Astrocyte (in vitro differentiated cells and primary cell): ENCODE measurements at regions not wholly inside any gene's neighbourhood (a gene's known extent, or its start where the extent isn't known, plus 50 kb on each side); places are given as distances from the start of the nearest gene placed in this dataset.

Source experiments
- DNase-seq: peaks from one replicate; pipeline ENCODE4 v3.0.0-alpha.2; 2010; ENCODE audit warnings: low read depth
- FAIRE-seq: peaks from 2 replicates; lab custom pipeline; 2011; peaks lifted over from hg19 to GRCh38; lab: Jason Lieb, UNC
- H2AFZ ChIP-seq: 2 replicates; pipeline ENCODE4 v1.6.0; 2012; ENCODE audit warnings: low read depth, low read length, inconsistent platforms
- H3K27ac ChIP-seq: 2 replicates; pipeline ENCODE4 v1.5.1; 2011; ENCODE audit warnings: low read depth, low read length, inconsistent platforms
- H3K27me3 ChIP-seq: 2 replicates; pipeline ENCODE4 v1.6.0; 2011; ENCODE audit warnings: low read length, inconsistent platforms; ENCODE audit not compliant: insufficient read depth
- H3K36me3 ChIP-seq: 2 replicates; pipeline ENCODE4 v1.5.1; 2011; ENCODE audit warnings: low read length, inconsistent platforms; ENCODE audit not compliant: insufficient read depth
- H3K4me1 ChIP-seq: 2 replicates; pipeline ENCODE4 v1.5.1; 2011; ENCODE audit warnings: low read length, inconsistent platforms; ENCODE audit not compliant: insufficient read depth
- H3K4me2 ChIP-seq: 2 replicates; pipeline ENCODE4 v1.6.0; 2012; ENCODE audit warnings: low read length, inconsistent platforms
- H3K4me3 ChIP-seq: 2 replicates; pipeline ENCODE4 v1.5.1; 2011; ENCODE audit warnings: low read depth, mild to moderate bottlenecking, low read length, inconsistent platforms; ENCODE audit not compliant: insufficient read depth
- H3K79me2 ChIP-seq: 2 replicates; pipeline ENCODE4 v1.6.0; 2012; ENCODE audit warnings: mild to moderate bottlenecking, low read length, inconsistent platforms; ENCODE audit not compliant: insufficient read depth
- H3K9ac ChIP-seq: 2 replicates; pipeline ENCODE4 v1.6.0; 2012; ENCODE audit warnings: mild to moderate bottlenecking, low read length, inconsistent platforms
- H3K9me3 ChIP-seq: 2 replicates; pipeline ENCODE4 v1.5.1; 2012; ENCODE audit warnings: low read depth, mild to moderate bottlenecking, low read length, inconsistent platforms; ENCODE audit not compliant: insufficient read depth
- H4K20me1 ChIP-seq: 2 replicates; pipeline ENCODE4 v1.6.0; 2012; ENCODE audit warnings: low read length, inconsistent platforms; ENCODE audit not compliant: insufficient read depth
- H3K27ac Mint-ChIP-seq: one replicate; pipeline ENCODE4 v1.8.0; 2021; ENCODE audit warnings: mild to moderate bottlenecking, mixed read lengths; ENCODE audit not compliant: unreplicated experiment
- H3K27me3 Mint-ChIP-seq: one replicate; pipeline ENCODE4 v1.8.0; 2021; ENCODE audit warnings: low read depth, mixed read lengths; ENCODE audit not compliant: unreplicated experiment
- H3K36me3 Mint-ChIP-seq: one replicate; pipeline ENCODE4 v1.8.0; 2021; ENCODE audit warnings: low read depth, mixed read lengths; ENCODE audit not compliant: unreplicated experiment
- H3K4me1 Mint-ChIP-seq: one replicate; pipeline ENCODE4 v1.8.0; 2021; ENCODE audit warnings: low read depth, mixed read lengths; ENCODE audit not compliant: unreplicated experiment
- H3K4me3 Mint-ChIP-seq: one replicate; pipeline ENCODE4 v1.8.0; 2021; ENCODE audit warnings: mild to moderate bottlenecking, moderate library complexity, mixed read lengths; ENCODE audit not compliant: unreplicated experiment
- H3K9me3 Mint-ChIP-seq: one replicate; pipeline ENCODE4 v1.8.0; 2021; ENCODE audit warnings: mild to moderate bottlenecking, mixed read lengths; ENCODE audit not compliant: unreplicated experiment
- CTCF ChIP-seq: IDR thresholded peaks from 2 replicates; pipeline ENCODE4 v1.5.1; 2011; ENCODE audit warnings: low read depth, mild to moderate bottlenecking, inconsistent platforms, low read length, moderate library complexity; ENCODE audit not compliant: insufficient read depth
- EZH2 ChIP-seq: IDR thresholded peaks from 2 replicates; pipeline ENCODE4 v1.6.1; 2012; ENCODE audit warnings: mild to moderate bottlenecking, low read length, inconsistent platforms; ENCODE audit not compliant: insufficient read depth

- FAIRE-seq (no peak), DNase-seq (no peak)
- Histone ChIP-seq H4K20me1 (no peaks in the 10 kb centered on the region), H3K4me1 (peaks cover 7% of the 10 kb centered on the region), H3K9ac (no peak overlapping the region), H3K27me3 (no peaks in the 10 kb centered on the region), H3K9me3 (peaks cover 14% of the 10 kb centered on the region), H3K4me2 (no peak overlapping the region), H3K4me3 (no peak overlapping the region), H3K36me3 (no peaks in the 10 kb centered on the region), H3K79me2 (no peaks in the 10 kb centered on the region), H2AFZ (no peak overlapping the region), H3K27ac (no peak overlapping the region)
- no peak overlapping the region for H3K27ac Mint-ChIP-seq
- peaks cover 15% of the 10 kb centered on the region for H3K4me1 Mint-ChIP-seq
- H3K9me3 Mint-ChIP-seq = peaks cover 5% of the 10 kb centered on the region
- no peak overlapping the region for H3K4me3 Mint-ChIP-seq
- no peaks in the 10 kb centered on the region for H3K36me3 Mint-ChIP-seq
- no peak for TF ChIP-seq CTCF
- no peak for TF ChIP-seq EZH2
- peaks cover 4% of the 10 kb centered on the region for H3K27me3 Mint-ChIP-seq
These were observed 291.8 kb downstream of the XXYLT1 start for GRCh38 chr3:194979173-194979572.

- no peak for DNase-seq
- no peaks in the 10 kb centered on the region for H3K36me3 Mint-ChIP-seq
These were observed 288.5 kb downstream of the XXYLT1 start for GRCh38 chr3:194982472-194982871.

More at GRCh38 chr3:194982472-194982871, 288.5 kb downstream of the XXYLT1 start:
- no peak overlapping the region for H3K27ac ChIP-seq
- H3K27me3 Mint-ChIP-seq = peaks cover 15% of the 10 kb centered on the region
- H3K4me2 ChIP-seq = no peak overlapping the region
- H3K9ac ChIP-seq = no peak overlapping the region
- no peak overlapping the region for H3K4me3 Mint-ChIP-seq
- H3K4me3 ChIP-seq = no peak overlapping the region
- H3K9me3 Mint-ChIP-seq = peaks cover 8% of the 10 kb centered on the region
- H3K36me3 ChIP-seq = no peaks in the 10 kb centered on the region
- no peaks in the 10 kb centered on the region for H4K20me1 ChIP-seq
- no peak overlapping the region for H2AFZ ChIP-seq
- no peak for TF ChIP-seq EZH2
- TF ChIP-seq CTCF = no peak
- H3K79me2 ChIP-seq = no peaks in the 10 kb centered on the region
- peaks cover 14% of the 10 kb centered on the region for H3K9me3 ChIP-seq
- peaks cover 11% of the 10 kb centered on the region for H3K4me1 Mint-ChIP-seq
- FAIRE-seq = no peak
- H3K4me1 ChIP-seq = peaks cover 9% of the 10 kb centered on the region
- no peaks in the 10 kb centered on the region for H3K27me3 ChIP-seq
- no peak overlapping the region for H3K27ac Mint-ChIP-seq
